ENCODE measurements at regions not wholly inside any gene's neighbourhood (a gene's known extent, or its start where the extent isn't known, plus 50 kb on each side); places are given as distances from the start of the nearest gene placed in this dataset.

DNA sequence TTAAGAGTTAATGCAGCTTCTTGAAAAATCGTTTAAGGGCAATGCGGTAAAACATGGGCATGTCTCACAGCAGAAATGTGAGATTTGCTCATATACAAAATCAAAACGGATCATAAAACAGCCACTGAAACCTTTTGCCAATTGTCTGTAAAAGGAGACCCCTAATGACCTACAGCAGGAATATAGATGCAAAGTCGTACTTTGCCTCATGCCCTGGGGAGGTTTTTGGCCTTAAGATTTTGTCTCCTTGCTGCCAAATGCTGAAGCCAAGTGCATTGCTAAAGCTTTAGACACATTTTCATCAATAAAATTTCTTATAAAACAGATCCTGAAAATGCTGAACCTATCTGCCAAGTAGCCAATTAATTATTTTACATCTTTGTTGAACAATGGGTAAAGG lies 226.9 kb downstream of the TGFB2 start:
- TF ChIP-seq, protein P1, sequence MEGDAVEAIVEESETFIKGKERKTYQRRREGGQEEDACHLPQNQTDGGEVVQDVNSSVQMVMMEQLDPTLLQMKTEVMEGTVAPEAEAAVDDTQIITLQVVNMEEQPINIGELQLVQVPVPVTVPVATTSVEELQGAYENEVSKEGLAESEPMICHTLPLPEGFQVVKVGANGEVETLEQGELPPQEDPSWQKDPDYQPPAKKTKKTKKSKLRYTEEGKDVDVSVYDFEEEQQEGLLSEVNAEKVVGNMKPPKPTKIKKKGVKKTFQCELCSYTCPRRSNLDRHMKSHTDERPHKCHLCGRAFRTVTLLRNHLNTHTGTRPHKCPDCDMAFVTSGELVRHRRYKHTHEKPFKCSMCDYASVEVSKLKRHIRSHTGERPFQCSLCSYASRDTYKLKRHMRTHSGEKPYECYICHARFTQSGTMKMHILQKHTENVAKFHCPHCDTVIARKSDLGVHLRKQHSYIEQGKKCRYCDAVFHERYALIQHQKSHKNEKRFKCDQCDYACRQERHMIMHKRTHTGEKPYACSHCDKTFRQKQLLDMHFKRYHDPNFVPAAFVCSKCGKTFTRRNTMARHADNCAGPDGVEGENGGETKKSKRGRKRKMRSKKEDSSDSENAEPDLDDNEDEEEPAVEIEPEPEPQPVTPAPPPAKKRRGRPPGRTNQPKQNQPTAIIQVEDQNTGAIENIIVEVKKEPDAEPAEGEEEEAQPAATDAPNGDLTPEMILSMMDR (conservative IDR thresholded peaks at IDR 0.05 in 1 of 2, IDR thresholded peaks at IDR 0.05 in 1 of 2; ENCODE audit: low read depth in 1 of 2, low read length in 2 of 2) = no peak
- TF ChIP-seq EZH2 (IDR thresholded peaks at IDR 0.05; ENCODE audit: low read length, missing control alignments) = no peak
